ENCODE measurements at regions not wholly inside any gene's neighbourhood (a gene's known extent, or its start where the extent isn't known, plus 50 kb on each side); places are given as distances from the start of the nearest gene placed in this dataset.

DNA sequence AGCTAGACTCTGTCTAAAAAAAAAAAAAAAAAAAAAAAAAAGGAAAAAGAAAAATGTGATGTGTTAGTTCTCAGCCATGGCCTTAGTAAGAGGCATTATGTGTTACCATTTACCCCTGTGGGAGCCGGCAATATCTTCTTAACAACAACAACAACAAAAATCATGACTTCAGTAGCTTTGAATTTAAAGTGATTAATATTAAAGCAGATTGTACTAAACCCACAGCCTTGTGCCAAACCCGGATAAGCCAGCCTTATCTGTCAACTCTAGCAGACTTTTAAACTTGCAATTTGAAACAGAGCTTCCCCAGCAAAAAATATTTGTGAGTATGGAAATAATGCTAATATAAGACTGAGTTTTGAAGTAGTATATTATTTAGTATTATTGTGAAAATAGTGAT is 462.1 kb upstream of the GNPDA2 start:
- no peak for TF ChIP-seq POLR2AphosphoS5 (IDR thresholded peaks at IDR 0.05)
- TF ChIP-seq CTCF (IDR thresholded peaks at IDR 0.05): no peak
- no peak for TF ChIP-seq POLR2A (IDR thresholded peaks at IDR 0.05; ENCODE audit: low read depth)
